COLO829 (cell line): ENCODE measurements at regions not wholly inside any gene's neighbourhood (a gene's known extent, or its start where the extent isn't known, plus 50 kb on each side); places are given as distances from the start of the nearest gene placed in this dataset.

Experiments
- DNase-seq: peaks from one replicate; pipeline ENCODE4 v3.0.0; 2012; ENCODE audit warnings: low spot score

DNA sequence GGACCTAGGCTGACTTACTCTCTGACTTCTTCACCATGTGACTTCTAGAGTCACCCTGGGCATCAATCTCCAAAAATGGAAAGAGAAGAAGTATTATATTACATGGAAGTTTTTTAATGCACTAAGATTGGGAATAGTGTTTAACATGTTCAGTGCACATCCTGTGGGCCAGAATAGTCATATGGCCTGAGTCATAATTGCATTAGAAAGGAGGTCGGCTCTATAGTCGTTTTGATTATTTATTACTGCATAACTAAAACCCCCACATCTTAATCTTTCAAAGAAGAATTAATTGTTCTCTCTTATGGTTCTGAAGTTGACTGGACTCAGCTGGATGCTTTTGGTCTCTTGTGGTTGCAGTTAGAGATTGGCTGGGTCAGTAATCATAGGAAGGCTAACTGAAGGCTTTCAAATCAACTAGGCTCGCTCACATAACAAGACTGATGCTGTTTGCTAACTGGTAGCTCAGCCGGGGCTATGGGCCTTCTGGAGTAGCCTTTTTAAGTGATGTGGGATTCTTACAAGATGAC, 810.6 kb upstream of the ADGRL4 start:
- no peak for DNase-seq

- no peak for DNase-seq
Measured at GRCh38 chr1:79815115-79815514, 808.6 kb upstream of the ADGRL4 start.

DNA sequence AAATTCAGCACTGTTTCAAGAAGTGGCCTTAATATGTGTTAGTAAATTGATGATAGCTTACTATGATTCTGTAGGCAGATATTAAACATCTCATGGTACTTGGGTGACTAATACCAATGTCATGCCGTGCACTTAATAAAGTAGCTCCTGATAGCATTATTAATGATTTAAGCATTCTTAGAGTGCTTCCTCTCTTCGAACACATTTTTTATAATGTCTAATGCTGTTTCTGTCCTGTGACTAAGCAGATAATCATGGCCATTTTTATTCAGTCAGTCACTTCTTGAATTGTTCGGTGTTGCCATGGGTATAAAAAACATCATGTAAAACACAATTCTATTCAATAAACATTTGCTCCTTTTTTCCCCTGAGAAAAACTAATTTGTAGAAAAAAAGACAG, 804.6 kb upstream of the ADGRL4 start:
- peak; percentile 8 for DNase-seq

- no peak for DNase-seq
Measured at GRCh38 chr1:79808816-79809475, 802.4 kb upstream of the ADGRL4 start.

DNA sequence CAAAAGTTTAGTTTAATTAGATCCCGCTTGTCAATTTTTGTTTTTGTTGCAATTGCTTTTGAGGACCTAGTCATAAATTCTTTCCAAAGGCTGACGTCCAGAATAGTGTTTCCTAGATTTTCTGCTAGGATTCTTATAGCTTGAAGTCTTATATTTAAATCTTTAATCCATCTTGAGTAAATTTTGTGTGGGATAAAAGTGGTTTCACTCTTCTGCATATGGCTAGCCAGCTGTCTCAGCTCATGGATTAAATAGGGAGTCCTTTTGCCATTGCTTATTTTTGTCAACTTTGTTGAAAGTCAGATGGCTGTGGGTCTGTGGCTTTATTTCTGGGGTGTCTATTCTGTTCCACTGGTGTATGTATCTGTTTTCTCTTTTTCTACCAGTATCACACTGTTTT, 801.3 kb upstream of the ADGRL4 start:
- DNase-seq, result no peak

DNA sequence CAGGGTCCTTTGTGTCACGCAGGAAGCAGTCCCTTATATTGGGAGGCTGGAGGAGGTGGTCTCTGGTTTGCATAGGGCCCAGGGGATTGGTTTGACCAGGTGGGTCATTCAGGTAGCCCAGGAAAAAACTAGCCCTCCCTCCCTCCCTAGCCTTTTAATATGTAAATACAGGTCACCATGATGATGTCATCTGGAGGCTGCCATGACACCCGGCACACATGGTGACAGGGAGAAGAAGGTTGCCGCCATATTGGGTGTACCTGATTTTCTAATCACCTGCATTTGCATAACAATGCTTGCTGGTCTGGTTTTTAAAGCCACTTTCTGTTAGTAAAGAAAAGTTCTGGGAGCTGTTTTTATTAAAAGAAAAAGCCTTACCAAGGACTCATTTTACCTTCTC, 791.0 kb upstream of the ADGRL4 start:
- DNase-seq, result no peak

- DNase-seq, result no peak
Measured at GRCh38 chr1:79796434-79796833, 789.9 kb upstream of the ADGRL4 start.

DNA sequence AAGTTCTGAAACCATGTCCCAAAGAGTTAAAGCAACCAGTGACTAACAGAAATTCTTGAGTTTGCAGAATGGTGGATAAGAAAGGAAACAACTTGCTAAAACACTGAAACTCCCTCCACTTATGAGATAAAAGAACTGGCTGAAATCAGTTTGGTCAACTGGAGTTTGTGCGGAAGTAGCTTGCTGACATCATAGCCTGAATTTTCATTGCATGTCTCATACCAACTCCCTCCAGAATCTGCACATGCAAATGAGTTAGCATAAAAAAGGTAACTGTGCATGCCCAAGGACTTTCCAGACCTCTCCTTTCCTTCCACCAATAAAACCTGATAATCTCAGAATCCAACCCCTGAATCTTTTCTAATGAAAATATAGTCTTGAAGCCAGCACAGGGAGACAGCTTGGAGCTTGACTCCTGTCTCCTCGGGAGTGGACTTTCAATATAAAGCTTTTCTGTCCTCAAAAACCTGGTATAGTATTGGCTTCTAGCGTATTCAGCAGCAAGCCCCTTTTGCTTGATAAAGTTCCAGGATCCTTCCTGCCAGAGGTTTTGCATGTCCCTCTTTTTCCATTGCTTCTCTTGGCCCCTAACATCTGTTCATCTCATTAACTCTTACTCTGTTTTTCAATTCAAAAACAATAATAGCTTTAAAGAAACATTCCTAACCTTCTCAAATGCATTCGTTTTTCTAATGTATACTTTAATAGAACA, 785.8 kb upstream of the ADGRL4 start:
- DNase-seq, result no peak

- no peak for DNase-seq
Measured at GRCh38 chr1:79791488-79792218, 785.1 kb upstream of the ADGRL4 start.

- DNase-seq, result no peak
Measured at GRCh38 chr1:79790950-79791349, 784.4 kb upstream of the ADGRL4 start.

DNA sequence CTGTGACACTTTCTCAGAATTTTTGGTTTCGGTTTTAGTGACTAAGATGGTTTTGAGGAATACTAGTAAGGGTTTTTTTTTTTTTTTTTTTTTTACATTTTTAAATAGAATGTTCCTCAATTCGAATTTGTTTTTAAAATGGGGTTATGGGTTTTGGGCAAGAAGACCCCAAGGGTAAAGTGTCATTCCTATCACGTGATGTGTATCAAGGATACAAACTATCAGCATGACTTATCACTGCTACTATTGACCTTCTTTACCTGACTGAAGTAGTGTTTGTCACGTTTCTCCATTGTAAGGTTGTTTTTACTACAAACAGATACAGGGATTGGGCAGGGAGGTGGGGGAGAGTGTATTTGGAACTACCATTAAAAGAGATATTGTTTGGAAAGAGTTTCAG, 781.1 kb upstream of the ADGRL4 start:
- no peak for DNase-seq

DNA sequence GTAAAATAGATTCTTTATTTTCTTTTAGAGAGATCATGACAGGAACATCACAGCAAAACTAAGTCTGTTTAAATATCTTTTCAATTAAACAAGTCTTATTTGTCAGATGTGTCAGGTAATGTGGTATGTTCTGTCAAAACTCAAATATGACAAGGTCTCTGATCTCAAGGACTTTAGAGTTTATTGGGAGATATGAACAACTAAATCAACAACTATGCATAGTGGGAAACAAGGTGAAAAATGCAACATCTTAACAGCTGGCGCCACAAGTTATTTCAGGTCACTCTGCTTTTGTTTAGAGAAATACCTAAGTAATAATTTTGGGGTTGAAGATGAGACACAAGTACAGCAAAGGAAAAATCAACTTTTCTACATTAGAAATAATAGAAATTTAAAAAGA, 779.4 kb upstream of the ADGRL4 start:
- DNase-seq, result no peak

DNA sequence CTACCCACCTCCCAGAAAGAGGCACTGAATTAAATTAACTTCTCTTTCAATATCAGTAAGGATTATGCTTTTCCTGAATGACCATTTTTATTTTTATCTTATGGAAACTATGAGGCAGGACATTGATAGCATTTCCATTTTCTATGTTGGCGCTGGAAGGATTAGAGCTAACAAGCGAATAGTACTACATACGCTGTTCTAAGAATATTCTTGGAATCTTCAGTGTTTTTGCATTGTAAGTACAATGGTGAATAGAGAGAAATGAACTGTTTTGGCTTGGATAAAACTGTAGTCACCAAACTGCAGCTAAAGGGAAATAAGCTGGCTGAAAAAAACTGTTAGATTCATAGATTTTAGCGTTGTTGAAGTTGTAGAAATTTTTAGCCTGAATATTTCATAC, 779.0 kb upstream of the ADGRL4 start:
- no peak for DNase-seq

GRCh38 chr1:79781261-79781660, 774.7 kb upstream of the ADGRL4 start:
- no peak for DNase-seq

DNA sequence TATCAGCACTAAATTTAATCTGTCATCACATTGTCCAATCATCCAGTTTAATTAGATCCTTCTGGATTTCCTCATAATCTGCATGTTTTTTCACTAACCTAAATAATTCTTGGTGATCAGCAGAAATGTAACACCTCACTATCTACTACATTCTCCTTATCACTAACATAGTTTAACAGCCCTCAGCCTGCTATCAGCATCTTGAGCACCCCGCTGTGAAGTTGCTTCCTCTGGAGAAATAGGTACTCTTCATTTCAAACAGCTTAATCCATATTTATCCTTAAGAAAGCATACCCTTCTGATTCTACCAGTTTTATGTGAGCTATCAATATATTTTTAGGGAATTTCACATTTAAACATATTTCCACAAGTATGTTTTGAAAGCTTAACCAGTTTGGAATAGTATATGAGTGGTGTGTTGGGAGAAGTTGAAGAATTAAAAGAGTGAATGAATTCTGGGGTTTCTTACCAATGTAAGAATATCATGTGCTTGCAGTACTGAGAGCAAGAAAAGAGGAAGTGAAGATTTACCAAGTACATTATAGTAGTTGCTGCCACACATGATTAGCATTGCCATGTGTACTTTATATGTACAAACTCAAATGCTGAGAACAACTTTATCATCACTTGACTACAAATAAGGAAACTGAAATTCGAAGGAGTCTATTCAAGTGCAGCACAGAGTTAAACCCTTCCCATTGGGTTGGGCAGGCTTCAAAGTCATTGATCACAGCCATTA, 771.1 kb upstream of the ADGRL4 start:
- DNase-seq, result no peak

- no peak for DNase-seq
Measured at GRCh38 chr1:79775402-79775801, 768.9 kb upstream of the ADGRL4 start.

GRCh38 chr1:79773385-79773784, 766.9 kb upstream of the ADGRL4 start:
- no peak for DNase-seq

DNA sequence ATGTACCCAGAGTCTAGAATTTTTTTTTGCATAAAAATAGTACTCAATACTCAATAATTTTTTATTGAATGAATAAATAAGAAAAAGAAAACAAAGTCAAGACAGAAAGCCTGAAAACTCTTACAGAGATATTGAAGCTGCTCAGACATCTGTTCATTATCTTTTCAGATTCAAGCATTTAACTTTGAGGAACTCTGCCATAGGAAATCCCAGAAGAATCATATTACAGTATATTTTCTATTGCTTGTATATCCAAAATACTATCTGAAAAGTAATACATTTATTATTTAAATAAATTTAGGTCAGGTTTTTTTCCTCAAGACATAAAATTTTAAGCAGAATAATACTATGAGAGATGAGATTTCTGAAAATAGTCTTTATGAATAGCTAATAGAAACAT, 755.9 kb upstream of the ADGRL4 start:
- DNase-seq, result no peak

DNA sequence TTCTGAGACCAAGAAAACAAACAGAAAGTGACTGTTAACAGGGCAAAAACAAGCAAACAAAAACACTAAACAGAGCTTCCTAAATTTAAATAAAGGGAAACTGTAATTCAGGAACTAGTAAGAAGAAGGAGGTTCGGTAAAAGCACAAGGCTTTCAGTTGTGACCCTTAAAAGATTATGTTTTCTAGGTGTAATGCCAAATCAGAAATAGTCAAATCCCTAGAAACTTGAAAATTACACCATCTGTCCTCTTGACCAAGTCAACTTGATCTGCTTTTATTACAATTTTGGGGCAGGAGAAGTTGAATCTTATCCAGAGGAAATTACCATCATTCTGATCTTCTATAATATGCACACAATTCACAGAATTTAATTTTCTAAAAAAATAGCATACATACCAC, 754.0 kb upstream of the ADGRL4 start:
- no peak for DNase-seq

GRCh38 chr1:79749607-79750006, 743.1 kb upstream of the ADGRL4 start:
- DNase-seq, result no peak

DNA sequence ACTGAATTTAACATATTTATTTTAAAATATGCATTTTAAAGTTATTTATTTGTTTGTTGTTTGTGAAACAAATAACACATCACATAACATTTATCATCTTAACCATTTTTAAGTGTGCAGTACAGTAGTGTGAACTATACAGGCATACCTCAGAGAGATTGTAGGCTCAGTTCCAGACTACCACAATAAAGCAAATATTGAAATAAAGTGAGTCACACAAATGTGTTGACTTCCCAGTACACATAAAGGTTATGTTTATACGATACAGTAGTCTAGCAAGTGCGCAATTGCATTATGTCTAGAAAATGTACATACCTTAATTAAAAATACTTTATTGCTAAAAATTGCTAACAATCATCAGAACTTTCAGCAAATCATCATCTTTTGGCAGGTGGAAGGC, 739.4 kb upstream of the ADGRL4 start:
- DNase-seq, result no peak

- no peak for DNase-seq
Measured at GRCh38 chr1:79744746-79745145, 738.2 kb upstream of the ADGRL4 start.
